OCI-LY1 (cell line): ENCODE measurements at regions not wholly inside any gene's neighbourhood (a gene's known extent, or its start where the extent isn't known, plus 50 kb on each side); places are given as distances from the start of the nearest gene placed in this dataset.

Experiments used
- CTCF ChIP-seq: fragments of 200-600 bp; sonication (generic), shearing (Covaris generic); IDR thresholded peaks from 2 replicates; pipeline ENCODE4 v1.5.1; 2017; ENCODE audit warnings: mild to moderate bottlenecking, antibody characterized with exemption, low read length, moderate library complexity, mixed read lengths
- EZH2 ChIP-seq: fragments of 200-600 bp; sonication (generic), shearing (Covaris generic); IDR thresholded peaks from 2 replicates; pipeline ENCODE4 v1.8.0; 2017; ENCODE audit warnings: borderline replicate concordance, mixed run types, mild to moderate bottlenecking, antibody characterized with exemption, low read length, moderate library complexity, mixed read lengths

- TF ChIP-seq CTCF = no peak
- no peak for TF ChIP-seq EZH2
These were observed 141.3 kb upstream of the HTR2A start for GRCh38 chr13:47038188-47038587.
